ENCODE measurements at regions not wholly inside any gene's neighbourhood (a gene's known extent, or its start where the extent isn't known, plus 50 kb on each side); places are given as distances from the start of the nearest gene placed in this dataset.

DNA sequence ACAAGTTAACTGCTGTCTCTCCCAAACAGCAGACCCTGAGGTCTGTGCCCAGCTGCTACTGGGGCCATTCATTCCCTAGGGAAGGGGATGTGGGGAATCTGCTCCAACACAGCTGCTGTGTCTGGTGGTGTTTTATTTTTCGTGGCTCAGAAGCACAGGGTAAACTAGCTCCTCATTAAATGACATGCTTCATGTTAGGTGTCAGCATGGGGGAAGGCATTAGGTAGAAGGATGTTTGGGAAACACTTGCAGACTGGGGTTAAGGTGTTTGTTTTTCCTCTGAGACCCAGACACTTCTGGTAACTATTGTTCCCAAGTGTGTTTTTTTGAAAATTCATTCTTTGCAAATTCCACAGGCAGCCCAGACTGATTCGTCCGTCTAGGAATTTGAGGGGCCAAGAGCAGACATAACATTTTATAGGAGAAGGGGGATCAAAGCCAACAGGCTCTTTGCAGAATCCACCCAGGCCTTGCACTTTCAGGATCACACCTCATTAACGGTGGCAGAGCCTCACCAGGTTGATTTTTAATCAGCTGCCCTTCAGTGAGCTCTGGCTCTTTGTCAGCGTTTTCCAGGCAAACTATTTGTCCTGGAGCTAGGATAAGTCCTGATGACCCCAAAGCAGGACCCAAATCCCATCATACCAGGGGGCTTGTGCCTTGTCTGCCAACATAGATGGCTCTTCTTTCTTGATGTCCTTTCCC is 65.4 kb upstream of the ITGA11 start:
- TF ChIP-seq RAD21 (conservative IDR thresholded peaks at IDR 0.05 in 1 of 2, IDR thresholded peaks at IDR 0.05 in 1 of 2): no peak
- TF ChIP-seq, protein P1, sequence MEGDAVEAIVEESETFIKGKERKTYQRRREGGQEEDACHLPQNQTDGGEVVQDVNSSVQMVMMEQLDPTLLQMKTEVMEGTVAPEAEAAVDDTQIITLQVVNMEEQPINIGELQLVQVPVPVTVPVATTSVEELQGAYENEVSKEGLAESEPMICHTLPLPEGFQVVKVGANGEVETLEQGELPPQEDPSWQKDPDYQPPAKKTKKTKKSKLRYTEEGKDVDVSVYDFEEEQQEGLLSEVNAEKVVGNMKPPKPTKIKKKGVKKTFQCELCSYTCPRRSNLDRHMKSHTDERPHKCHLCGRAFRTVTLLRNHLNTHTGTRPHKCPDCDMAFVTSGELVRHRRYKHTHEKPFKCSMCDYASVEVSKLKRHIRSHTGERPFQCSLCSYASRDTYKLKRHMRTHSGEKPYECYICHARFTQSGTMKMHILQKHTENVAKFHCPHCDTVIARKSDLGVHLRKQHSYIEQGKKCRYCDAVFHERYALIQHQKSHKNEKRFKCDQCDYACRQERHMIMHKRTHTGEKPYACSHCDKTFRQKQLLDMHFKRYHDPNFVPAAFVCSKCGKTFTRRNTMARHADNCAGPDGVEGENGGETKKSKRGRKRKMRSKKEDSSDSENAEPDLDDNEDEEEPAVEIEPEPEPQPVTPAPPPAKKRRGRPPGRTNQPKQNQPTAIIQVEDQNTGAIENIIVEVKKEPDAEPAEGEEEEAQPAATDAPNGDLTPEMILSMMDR (IDR thresholded peaks at IDR 0.05): no peak
- TF ChIP-seq, protein P2, sequence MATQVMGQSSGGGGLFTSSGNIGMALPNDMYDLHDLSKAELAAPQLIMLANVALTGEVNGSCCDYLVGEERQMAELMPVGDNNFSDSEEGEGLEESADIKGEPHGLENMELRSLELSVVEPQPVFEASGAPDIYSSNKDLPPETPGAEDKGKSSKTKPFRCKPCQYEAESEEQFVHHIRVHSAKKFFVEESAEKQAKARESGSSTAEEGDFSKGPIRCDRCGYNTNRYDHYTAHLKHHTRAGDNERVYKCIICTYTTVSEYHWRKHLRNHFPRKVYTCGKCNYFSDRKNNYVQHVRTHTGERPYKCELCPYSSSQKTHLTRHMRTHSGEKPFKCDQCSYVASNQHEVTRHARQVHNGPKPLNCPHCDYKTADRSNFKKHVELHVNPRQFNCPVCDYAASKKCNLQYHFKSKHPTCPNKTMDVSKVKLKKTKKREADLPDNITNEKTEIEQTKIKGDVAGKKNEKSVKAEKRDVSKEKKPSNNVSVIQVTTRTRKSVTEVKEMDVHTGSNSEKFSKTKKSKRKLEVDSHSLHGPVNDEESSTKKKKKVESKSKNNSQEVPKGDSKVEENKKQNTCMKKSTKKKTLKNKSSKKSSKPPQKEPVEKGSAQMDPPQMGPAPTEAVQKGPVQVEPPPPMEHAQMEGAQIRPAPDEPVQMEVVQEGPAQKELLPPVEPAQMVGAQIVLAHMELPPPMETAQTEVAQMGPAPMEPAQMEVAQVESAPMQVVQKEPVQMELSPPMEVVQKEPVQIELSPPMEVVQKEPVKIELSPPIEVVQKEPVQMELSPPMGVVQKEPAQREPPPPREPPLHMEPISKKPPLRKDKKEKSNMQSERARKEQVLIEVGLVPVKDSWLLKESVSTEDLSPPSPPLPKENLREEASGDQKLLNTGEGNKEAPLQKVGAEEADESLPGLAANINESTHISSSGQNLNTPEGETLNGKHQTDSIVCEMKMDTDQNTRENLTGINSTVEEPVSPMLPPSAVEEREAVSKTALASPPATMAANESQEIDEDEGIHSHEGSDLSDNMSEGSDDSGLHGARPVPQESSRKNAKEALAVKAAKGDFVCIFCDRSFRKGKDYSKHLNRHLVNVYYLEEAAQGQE (IDR thresholded peaks at IDR 0.05): no peak
- TF ChIP-seq POLR2A (IDR thresholded peaks at IDR 0.05; ENCODE audit: low read length): no peak
- TF ChIP-seq EP300 (IDR thresholded peaks at IDR 0.05): peak; percentile 63 to 78; a peak in 3 of 5 replicates
- TF ChIP-seq, protein P3, sequence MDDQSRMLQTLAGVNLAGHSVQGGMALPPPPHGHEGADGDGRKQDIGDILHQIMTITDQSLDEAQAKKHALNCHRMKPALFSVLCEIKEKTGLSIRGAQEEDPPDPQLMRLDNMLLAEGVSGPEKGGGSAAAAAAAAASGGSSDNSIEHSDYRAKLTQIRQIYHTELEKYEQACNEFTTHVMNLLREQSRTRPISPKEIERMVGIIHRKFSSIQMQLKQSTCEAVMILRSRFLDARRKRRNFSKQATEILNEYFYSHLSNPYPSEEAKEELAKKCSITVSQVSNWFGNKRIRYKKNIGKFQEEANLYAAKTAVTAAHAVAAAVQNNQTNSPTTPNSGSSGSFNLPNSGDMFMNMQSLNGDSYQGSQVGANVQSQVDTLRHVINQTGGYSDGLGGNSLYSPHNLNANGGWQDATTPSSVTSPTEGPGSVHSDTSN (IDR thresholded peaks at IDR 0.05): no peak
- no peak for TF ChIP-seq RCOR1 (IDR thresholded peaks at IDR 0.05; ENCODE audit: low read depth, low read length)
- TF ChIP-seq MYC (IDR thresholded peaks at IDR 0.05; ENCODE audit: borderline replicate concordance, low read length): no peak
- no peak for TF ChIP-seq CEBPB (IDR thresholded peaks at IDR 0.05)
- no peak for TF ChIP-seq ESRRA (IDR thresholded peaks at IDR 0.05; ENCODE audit: borderline replicate concordance, low read length)
- TF ChIP-seq RNF2 (IDR thresholded peaks at IDR 0.05; ENCODE audit: borderline replicate concordance, low read depth): no peak
- TF ChIP-seq, protein P4, sequence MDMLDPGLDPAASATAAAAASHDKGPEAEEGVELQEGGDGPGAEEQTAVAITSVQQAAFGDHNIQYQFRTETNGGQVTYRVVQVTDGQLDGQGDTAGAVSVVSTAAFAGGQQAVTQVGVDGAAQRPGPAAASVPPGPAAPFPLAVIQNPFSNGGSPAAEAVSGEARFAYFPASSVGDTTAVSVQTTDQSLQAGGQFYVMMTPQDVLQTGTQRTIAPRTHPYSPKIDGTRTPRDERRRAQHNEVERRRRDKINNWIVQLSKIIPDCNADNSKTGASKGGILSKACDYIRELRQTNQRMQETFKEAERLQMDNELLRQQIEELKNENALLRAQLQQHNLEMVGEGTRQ (IDR thresholded peaks at IDR 0.05): no peak
- TF ChIP-seq HDAC2 (IDR thresholded peaks at IDR 0.05): no peak
